Cardiac muscle cell (in vitro differentiated cells and primary cell): ENCODE measurements at regions not wholly inside any gene's neighbourhood (a gene's known extent, or its start where the extent isn't known, plus 50 kb on each side); places are given as distances from the start of the nearest gene placed in this dataset.
A peak's percentile ranks its signal among the peaks of the same experiment; 100 is the strongest.

ENCODE experiments used
- DNase-seq, 2 donors: peaks; one replicate each; pipeline versions ENCODE4 v3.0.0 to v3.0.0-alpha.2; 2010 to 2017; ENCODE audit warnings: low read depth in 1 of 2, low spot score in 1 of 2
- H3K27ac ChIP-seq: fragments of 200-600 bp; sonication (generic); 2 replicates; pipeline ENCODE4 v1.5.1; 2016
- H3K27me3 ChIP-seq: fragments of 200-600 bp; sonication (generic); 2 replicates; pipeline ENCODE4 v1.6.0; 2016; ENCODE audit warnings: control low read depth
- H3K36me3 ChIP-seq: fragments of 200-600 bp; sonication (generic); 2 replicates; pipeline ENCODE4 v1.5.1; 2016; ENCODE audit warnings: control low read depth
- H3K4me1 ChIP-seq: fragments of 200-600 bp; sonication (generic); 2 replicates; pipeline ENCODE4 v1.8.1; 2017; ENCODE audit warnings: low read depth, mild to moderate bottlenecking, mixed run types
- H3K4me3 ChIP-seq: fragments of 200-600 bp; sonication (generic); 2 replicates; pipeline ENCODE4 v1.5.1; 2016; ENCODE audit warnings: mild to moderate bottlenecking
- H3K9me3 ChIP-seq: fragments of 200-600 bp; sonication (generic); 2 replicates; pipeline ENCODE4 v1.5.1; 2017; ENCODE audit warnings: low read depth, mild to moderate bottlenecking, control low read depth
- CTCF ChIP-seq: IDR thresholded peaks from 2 replicates; pipeline ENCODE4 v1.5.1; 2012; ENCODE audit warnings: low read depth, mild to moderate bottlenecking, low read length

GRCh38 chr14:104442107-104442551 lies 137.4 kb upstream of the C14orf180 start:
- no peak for TF ChIP-seq CTCF
- H3K27me3 ChIP-seq, result no peaks in the 10 kb centered on the region
- no peaks in the 10 kb centered on the region for H3K4me1 ChIP-seq
- DNase-seq, result no peak
- H3K36me3 ChIP-seq, result no peaks in the 10 kb centered on the region
- H3K27ac ChIP-seq, result no peak overlapping the region
- H3K4me3 ChIP-seq, result no peak overlapping the region
- no peaks in the 10 kb centered on the region for H3K9me3 ChIP-seq

- H3K36me3 ChIP-seq, result no peaks in the 10 kb centered on the region
Observed at GRCh38 chr14:104442631-104443390, 136.8 kb upstream of the C14orf180 start.

GRCh38 chr14:104443391-104444158 lies 136.0 kb upstream of the C14orf180 start:
- Histone ChIP-seq H3K27me3 (no peaks in the 10 kb centered on the region), H3K9me3 (no peaks in the 10 kb centered on the region), H3K4me1 (no peaks in the 10 kb centered on the region), H3K27ac (no peak overlapping the region), H3K36me3 (no peaks in the 10 kb centered on the region), H3K4me3 (no peak overlapping the region)
- peak in 1 of 2 donors; percentile 36 for DNase-seq
- TF ChIP-seq CTCF, result no peak

More at GRCh38 chr14:104442631-104443390, 136.8 kb upstream of the C14orf180 start:
- H3K4me3 ChIP-seq, result no peak overlapping the region
- no peaks in the 10 kb centered on the region for H3K27me3 ChIP-seq
- H3K9me3 ChIP-seq, result no peaks in the 10 kb centered on the region
- no peak for DNase-seq
- H3K4me1 ChIP-seq, result no peaks in the 10 kb centered on the region
- no peak for TF ChIP-seq CTCF
- no peak overlapping the region for H3K27ac ChIP-seq

GRCh38 chr14:104444159-104445030 lies 135.2 kb upstream of the C14orf180 start:
- TF ChIP-seq CTCF, result no peak
- H3K4me1 ChIP-seq, result no peaks in the 10 kb centered on the region
- no peaks in the 10 kb centered on the region for H3K9me3 ChIP-seq
- no peaks in the 10 kb centered on the region for H3K27me3 ChIP-seq
- H3K27ac ChIP-seq, result no peak overlapping the region
- H3K36me3 ChIP-seq, result no peaks in the 10 kb centered on the region
- DNase-seq, result no peak
- H3K4me3 ChIP-seq, result no peak overlapping the region

- no peak for TF ChIP-seq CTCF
- Histone ChIP-seq H3K36me3 (no peaks in the 10 kb centered on the region), H3K27me3 (no peaks in the 10 kb centered on the region), H3K9me3 (no peaks in the 10 kb centered on the region), H3K4me1 (no peaks in the 10 kb centered on the region), H3K27ac (no peak overlapping the region), H3K4me3 (no peak overlapping the region)
- no peak for DNase-seq
Observed at GRCh38 chr14:104445086-104445485, 134.5 kb upstream of the C14orf180 start.
